ENCODE measurements at regions not wholly inside any gene's neighbourhood (a gene's known extent, or its start where the extent isn't known, plus 50 kb on each side); places are given as distances from the start of the nearest gene placed in this dataset.

DNA sequence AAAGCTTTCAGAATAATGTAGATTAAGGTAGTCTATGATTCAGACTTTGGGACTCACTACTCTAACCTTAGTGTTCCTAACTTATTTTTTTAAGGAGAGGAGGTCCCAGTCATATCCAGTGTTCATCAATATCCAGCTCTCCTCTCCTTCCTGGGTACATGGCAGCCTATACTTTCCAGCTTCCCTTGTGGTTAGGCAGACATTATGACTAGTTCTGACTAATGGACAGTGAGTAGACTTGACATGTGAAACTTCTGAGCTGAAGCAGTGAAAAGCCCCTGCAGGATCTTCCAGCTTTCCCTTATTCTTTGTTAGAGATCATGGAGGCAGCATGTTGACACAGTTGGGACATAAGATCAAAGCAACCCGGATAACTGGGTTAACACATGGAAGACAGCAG lies 144.2 kb downstream of the PTPRU start:
- no peak for DNase-seq

DNA sequence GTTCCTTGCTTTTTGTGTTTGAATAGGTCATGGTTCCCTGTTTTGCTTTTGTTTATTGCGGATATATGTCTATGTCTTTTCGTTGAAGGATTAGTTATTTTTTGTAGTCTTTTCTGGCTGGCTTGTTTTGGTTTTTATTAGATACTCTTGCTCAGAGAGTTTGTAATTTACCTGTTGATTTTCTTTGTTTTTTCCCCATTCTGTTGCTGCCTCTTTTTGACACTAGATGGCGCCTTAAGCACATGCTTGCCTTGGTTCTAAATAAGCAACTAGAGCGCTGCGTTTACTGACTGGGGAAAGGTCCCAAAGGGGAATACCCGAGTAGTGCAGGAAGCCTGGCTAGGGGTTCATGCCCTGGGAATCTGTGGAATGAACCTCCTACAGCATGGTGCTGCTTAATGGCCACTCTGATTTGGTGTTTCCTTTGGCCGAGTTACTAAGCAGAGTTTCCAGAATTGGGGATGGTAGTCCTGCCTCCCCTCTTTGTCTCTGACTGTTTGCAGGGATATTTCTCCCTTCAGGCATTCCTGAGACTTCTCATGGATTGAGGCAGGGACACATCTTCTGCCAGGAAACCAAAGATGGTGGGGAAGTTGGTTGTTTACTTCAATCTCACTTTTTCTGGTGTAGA lies 143.2 kb downstream of the PTPRU start:
- DNase-seq: peak in 2 of 3 experiments; percentile 27 to 49

Data from NCI-H1417 (cell line).